Trophoblast cell (in vitro differentiated cells and primary cell): ENCODE measurements at regions not wholly inside any gene's neighbourhood (a gene's known extent, or its start where the extent isn't known, plus 50 kb on each side); places are given as distances from the start of the nearest gene placed in this dataset.
A peak's percentile ranks its signal among the peaks of the same experiment; 100 is the strongest.

ENCODE experiments used
- DNase-seq, 2 donors: peaks; one replicate each; pipeline ENCODE4 v3.0.0-alpha.2; 2016
- H2AFZ ChIP-seq: 2 replicates; pipeline ENCODE4 v1.6.1; 2013; ENCODE audit warnings: low read length, moderate library complexity, mild to moderate bottlenecking; ENCODE audit not compliant: insufficient read depth, poor library complexity
- H2AK5ac ChIP-seq: 2 replicates; pipeline ENCODE4 v1.6.1; 2013; ENCODE audit warnings: mild to moderate bottlenecking, low read length
- H2BK120ac ChIP-seq: 2 replicates; pipeline ENCODE4 v1.6.1; 2013; ENCODE audit warnings: low read length, mild to moderate bottlenecking, moderate library complexity; ENCODE audit not compliant: insufficient read depth, poor library complexity
- H2BK12ac ChIP-seq: 2 replicates; pipeline ENCODE4 v1.6.1; 2013; ENCODE audit warnings: mild to moderate bottlenecking, low read length, moderate library complexity
- H2BK5ac ChIP-seq: 2 replicates; pipeline ENCODE4 v1.6.1; 2013; ENCODE audit warnings: low read length, low read depth, moderate library complexity, mild to moderate bottlenecking; ENCODE audit not compliant: poor library complexity
- H3K14ac ChIP-seq: 2 replicates; pipeline ENCODE4 v1.6.1; 2013; ENCODE audit warnings: mild to moderate bottlenecking, low read length
- H3K18ac ChIP-seq: 2 replicates; pipeline ENCODE4 v1.6.1; 2013; ENCODE audit warnings: mild to moderate bottlenecking, low read length
- H3K23ac ChIP-seq: 2 replicates; pipeline ENCODE4 v1.6.1; 2013; ENCODE audit warnings: low read length
- H3K27ac ChIP-seq: 2 replicates; pipeline ENCODE4 v1.5.1; 2013; ENCODE audit warnings: low read depth, mild to moderate bottlenecking, inconsistent platforms, low read length, moderate library complexity
- H3K27me3 ChIP-seq: 2 replicates; pipeline ENCODE4 v1.6.1; 2013; ENCODE audit warnings: inconsistent platforms, mild to moderate bottlenecking, low read length, moderate library complexity; ENCODE audit not compliant: insufficient read depth
- H3K36me3 ChIP-seq, 2 experiments: 1 replicate in 1 of 2; 2 replicates in 1 of 2; pipeline ENCODE4 v1.6.1; 2013; ENCODE audit warnings: low read length in 2 of 2, mild to moderate bottlenecking in 2 of 2, moderate library complexity in 1 of 2; ENCODE audit not compliant: insufficient read depth in 2 of 2, control insufficient read depth in 1 of 2
- H3K4ac ChIP-seq: 2 replicates; pipeline ENCODE4 v1.6.1; 2013; ENCODE audit warnings: low read depth, mild to moderate bottlenecking, low read length, moderate library complexity
- H3K4me1 ChIP-seq, 2 experiments: 1 replicate in 1 of 2; 2 replicates in 1 of 2; pipeline ENCODE4 v1.6.1; 2013; ENCODE audit warnings: low read length in 2 of 2, mild to moderate bottlenecking in 2 of 2, moderate library complexity in 1 of 2; ENCODE audit not compliant: insufficient read depth in 2 of 2, control insufficient read depth in 1 of 2
- H3K4me2 ChIP-seq: 2 replicates; pipeline ENCODE4 v1.6.1; 2013; ENCODE audit warnings: inconsistent platforms, mild to moderate bottlenecking, low read length, moderate library complexity
- H3K4me3 ChIP-seq: 2 replicates; pipeline ENCODE4 v1.5.1; 2013; ENCODE audit warnings: mild to moderate bottlenecking, low read depth, low read length, inconsistent platforms
- H3K79me1 ChIP-seq: one replicate; pipeline ENCODE4 v1.6.1; 2013; ENCODE audit warnings: low read length
- H3K79me2 ChIP-seq: 2 replicates; pipeline ENCODE4 v1.6.1; 2013; ENCODE audit warnings: low read length, mild to moderate bottlenecking; ENCODE audit not compliant: control insufficient read depth, insufficient read depth, poor library complexity
- H3K9ac ChIP-seq: 2 replicates; pipeline ENCODE4 v1.6.1; 2013; ENCODE audit warnings: mild to moderate bottlenecking, low read length
- H3K9me3 ChIP-seq: 2 replicates; pipeline ENCODE4 v1.6.1; 2013; ENCODE audit warnings: low read depth, mild to moderate bottlenecking, control low read depth, inconsistent platforms, low read length; ENCODE audit not compliant: insufficient read depth
- H4K12ac ChIP-seq: 2 replicates; pipeline ENCODE4 v1.6.1; 2013; ENCODE audit warnings: low read depth, mild to moderate bottlenecking, low read length, moderate library complexity
- H4K8ac ChIP-seq: 2 replicates; pipeline ENCODE4 v1.6.1; 2013; ENCODE audit warnings: low read depth, mild to moderate bottlenecking, low read length, moderate library complexity
- H4K91ac ChIP-seq: one replicate; pipeline ENCODE4 v1.6.1; 2013; ENCODE audit warnings: low read depth, mild to moderate bottlenecking, low read length, moderate library complexity
- WGBS: extraction: QIAGEN DNeasy Blood & Tissue Kit; methylation state at CpG from one replicate; pipeline ENCODE4 v1.1.7; 2013; ENCODE audit warnings: missing lambda C conversion rate; ENCODE audit not compliant: insufficient read length, insufficient coverage; ENCODE audit errors: extremely low coverage; 5-methylcytosine and 5-hydroxymethylcytosine counted together

DNA sequence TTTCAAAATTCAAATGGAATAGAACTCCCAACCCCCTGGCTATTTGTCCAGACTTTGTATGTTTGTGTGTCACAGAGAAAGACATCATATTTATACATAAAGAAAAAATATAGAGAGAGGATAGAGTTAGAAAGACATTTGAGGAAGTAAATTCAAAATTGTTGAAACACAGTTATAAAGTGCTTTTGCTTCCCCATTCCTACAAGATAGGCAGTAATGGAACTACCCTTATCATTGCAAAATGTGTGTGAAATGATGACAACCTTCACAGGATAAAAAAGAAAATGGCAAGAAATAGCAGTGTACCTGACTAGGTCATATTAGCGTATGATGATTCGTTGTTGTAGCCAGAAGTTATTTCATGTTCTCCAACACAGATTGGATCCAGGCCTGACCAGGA, 63.1 kb downstream of the FZD1 start:
- WGBS = no CpG with 5 or more reads among the region's 2 CpGs
- H3K4ac ChIP-seq = no peak overlapping the region
- peak in 1 of 2 donors; percentile 9 for DNase-seq
- H3K79me2 ChIP-seq = no peaks in the 10 kb centered on the region
- H2AFZ ChIP-seq = no peak overlapping the region
- no peak overlapping the region for H2BK120ac ChIP-seq
- H4K91ac ChIP-seq = no peak overlapping the region
- no peak overlapping the region for H3K23ac ChIP-seq
- H3K36me3 ChIP-seq = no peaks in the 10 kb centered on the region
- H2BK12ac ChIP-seq = no peak overlapping the region
- H3K4me3 ChIP-seq = no peak overlapping the region
- H3K79me1 ChIP-seq = no peaks in the 10 kb centered on the region
- H4K12ac ChIP-seq = no peak overlapping the region
- no peak overlapping the region for H3K14ac ChIP-seq
- no peak overlapping the region for H3K27ac ChIP-seq
- no peaks in the 10 kb centered on the region for H3K27me3 ChIP-seq
- H3K9ac ChIP-seq = no peak overlapping the region
- H3K18ac ChIP-seq = no peak overlapping the region
- H3K4me1 ChIP-seq = no peaks in the 10 kb centered on the region
- no peak overlapping the region for H2AK5ac ChIP-seq
- no peak overlapping the region for H4K8ac ChIP-seq
- no peak overlapping the region for H2BK5ac ChIP-seq
- no peak overlapping the region for H3K4me2 ChIP-seq
- H3K9me3 ChIP-seq = no peaks in the 10 kb centered on the region

- H3K9ac ChIP-seq = no peak overlapping the region
- H3K23ac ChIP-seq = no peak overlapping the region
- H3K27me3 ChIP-seq = no peaks in the 10 kb centered on the region
- H2BK12ac ChIP-seq = no peak overlapping the region
- no peak overlapping the region for H4K8ac ChIP-seq
- H4K12ac ChIP-seq = no peak overlapping the region
- no peaks in the 10 kb centered on the region for H3K9me3 ChIP-seq
- no peaks in the 10 kb centered on the region for H3K79me1 ChIP-seq
- no peak overlapping the region for H2BK120ac ChIP-seq
- H3K18ac ChIP-seq = no peak overlapping the region
- H3K14ac ChIP-seq = no peak overlapping the region
- H3K4ac ChIP-seq = no peak overlapping the region
- H3K4me2 ChIP-seq = no peak overlapping the region
- H2BK5ac ChIP-seq = no peak overlapping the region
- H4K91ac ChIP-seq = no peak overlapping the region
- H3K27ac ChIP-seq = no peak overlapping the region
- no peak overlapping the region for H2AFZ ChIP-seq
- no peak overlapping the region for H2AK5ac ChIP-seq
- H3K36me3 ChIP-seq = no peaks in the 10 kb centered on the region
- H3K79me2 ChIP-seq = no peaks in the 10 kb centered on the region
- H3K4me1 ChIP-seq = no peaks in the 10 kb centered on the region
- no peak overlapping the region for H3K4me3 ChIP-seq
- no peak for DNase-seq
These were observed 65.3 kb downstream of the FZD1 start for GRCh38 chr7:91329571-91329970.

DNA sequence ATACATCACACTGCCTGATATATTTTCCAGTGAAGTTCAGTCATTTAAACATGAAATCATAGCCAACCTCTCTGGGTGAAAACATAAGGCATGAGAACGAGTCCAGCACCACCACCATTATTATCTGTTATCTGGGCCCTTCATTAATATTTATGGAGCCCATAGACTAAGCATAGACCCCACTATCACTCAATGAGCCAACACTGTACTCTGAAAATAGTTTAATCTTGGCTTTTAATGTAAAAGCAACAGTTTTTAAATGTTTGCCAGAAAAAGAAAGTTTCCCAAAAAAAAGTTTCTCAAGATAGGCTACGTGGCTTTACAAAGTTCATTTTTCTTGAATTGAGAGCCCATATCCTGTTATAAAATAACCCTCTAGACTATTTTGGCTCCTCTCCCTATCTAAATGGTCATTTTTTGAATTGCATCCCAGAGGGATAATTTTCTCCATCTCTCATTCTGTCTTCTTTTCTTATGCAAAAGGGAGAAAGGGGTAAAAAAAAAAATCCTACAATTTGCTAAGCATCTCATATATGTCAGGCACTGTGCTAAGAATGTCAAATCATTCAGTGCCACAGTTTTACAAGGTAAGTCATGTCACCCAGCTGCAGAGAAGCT, 66.1 kb downstream of the FZD1 start:
- Histone ChIP-seq H3K27ac (no peak overlapping the region), H2BK5ac (no peak overlapping the region), H3K36me3 (no peaks in the 10 kb centered on the region), H3K9me3 (no peaks in the 10 kb centered on the region), H3K4me2 (no peak overlapping the region), H3K79me1 (no peaks in the 10 kb centered on the region), H3K18ac (no peak overlapping the region), H3K27me3 (no peaks in the 10 kb centered on the region), H3K9ac (no peak overlapping the region), H3K79me2 (no peaks in the 10 kb centered on the region), H3K4me1 (no peaks in the 10 kb centered on the region), H4K8ac (no peak overlapping the region), H4K91ac (no peak overlapping the region), H2AK5ac (no peak overlapping the region), H2BK120ac (no peak overlapping the region), H4K12ac (no peak overlapping the region), H2AFZ (no peak overlapping the region), H2BK12ac (no peak overlapping the region), H3K23ac (no peak overlapping the region), H3K4me3 (no peak overlapping the region), H3K14ac (no peak overlapping the region), H3K4ac (no peak overlapping the region)
- DNase-seq = no peak
- no CpG with 5 or more reads among the region's 2 CpGs for WGBS

GRCh38 chr7:91330866-91331265, 66.6 kb downstream of the FZD1 start:
- no peak for DNase-seq
- H3K4me3 ChIP-seq = no peak overlapping the region
- H3K9me3 ChIP-seq = no peaks in the 10 kb centered on the region
- H2BK120ac ChIP-seq = no peak overlapping the region
- no peaks in the 10 kb centered on the region for H3K79me1 ChIP-seq
- no peak overlapping the region for H3K9ac ChIP-seq
- no peak overlapping the region for H2AFZ ChIP-seq
- no peaks in the 10 kb centered on the region for H3K27me3 ChIP-seq
- H4K91ac ChIP-seq = no peak overlapping the region
- no peak overlapping the region for H2AK5ac ChIP-seq
- H3K4ac ChIP-seq = no peak overlapping the region
- no peaks in the 10 kb centered on the region for H3K4me1 ChIP-seq
- H3K23ac ChIP-seq = no peak overlapping the region
- no peak overlapping the region for H2BK5ac ChIP-seq
- WGBS = no CpG with 5 or more reads among the region's 3 CpGs
- no peak overlapping the region for H3K4me2 ChIP-seq
- H2BK12ac ChIP-seq = no peak overlapping the region
- H4K12ac ChIP-seq = no peak overlapping the region
- H3K18ac ChIP-seq = no peak overlapping the region
- H3K27ac ChIP-seq = no peak overlapping the region
- H3K14ac ChIP-seq = no peak overlapping the region
- H4K8ac ChIP-seq = no peak overlapping the region
- no peaks in the 10 kb centered on the region for H3K79me2 ChIP-seq
- no peaks in the 10 kb centered on the region for H3K36me3 ChIP-seq
